ENCODE measurements at regions not wholly inside any gene's neighbourhood (a gene's known extent, or its start where the extent isn't known, plus 50 kb on each side); places are given as distances from the start of the nearest gene placed in this dataset.

- DNase-seq = no peak
These were observed 282.2 kb downstream of the NEBL start for GRCh38 chr10:20614911-20615310.

GRCh38 chr10:20608503-20608902 lies 288.6 kb downstream of the NEBL start:
- H3K4me1 Mint-ChIP-seq = no peaks in the 10 kb centered on the region
- no peaks in the 10 kb centered on the region for H3K27me3 Mint-ChIP-seq
- H3K27me3 ChIP-seq (ENCODE audit: control insufficient read depth, insufficient read depth, low read length) = no peaks in the 10 kb centered on the region
- no peaks in the 10 kb centered on the region for H3K36me3 Mint-ChIP-seq
- no peak for ATAC-seq (ENCODE audit: low read depth in 2 of 2)
- H3K4me3 ChIP-seq (ENCODE audit: low read depth, low read length) = no peak overlapping the region
- no peak overlapping the region for H3K27ac Mint-ChIP-seq
- no peak overlapping the region for H3K27ac ChIP-seq (ENCODE audit: insufficient read depth, low read length, poor library complexity, severe bottlenecking)
- no peaks in the 10 kb centered on the region for H3K4me1 ChIP-seq (ENCODE audit: control insufficient read depth, insufficient read depth, low read length, poor library complexity, severe bottlenecking)
- no peaks in the 10 kb centered on the region for H3K36me3 ChIP-seq (ENCODE audit: control insufficient read depth, insufficient read depth, low read length)
- H3K9me3 ChIP-seq (ENCODE audit: control insufficient read depth in 2 of 2, low read length in 2 of 2) = no peaks in the 10 kb centered on the region
- no peak overlapping the region for H3K4me3 Mint-ChIP-seq
- no peak for DNase-seq
- H3K9me3 Mint-ChIP-seq = peaks cover 0 to 3% (median 1%) of the 10 kb centered on the region in 7 donors

More at GRCh38 chr10:20614911-20615310, 282.2 kb downstream of the NEBL start:
- H3K9me3 Mint-ChIP-seq = peaks cover 0 to 17% (median 2%) of the 10 kb centered on the region in 7 donors
- Histone ChIP-seq H3K27ac (ENCODE audit: insufficient read depth, low read length, poor library complexity, severe bottlenecking) (no peak overlapping the region), H3K4me3 (ENCODE audit: low read depth, low read length) (no peak overlapping the region), H3K36me3 (ENCODE audit: control insufficient read depth, insufficient read depth, low read length) (no peaks in the 10 kb centered on the region), H3K27me3 (ENCODE audit: control insufficient read depth, insufficient read depth, low read length) (no peaks in the 10 kb centered on the region), H3K9me3 (ENCODE audit: control insufficient read depth in 2 of 2, low read length in 2 of 2) (no peaks in the 10 kb centered on the region), H3K4me1 (ENCODE audit: control insufficient read depth, insufficient read depth, low read length, poor library complexity, severe bottlenecking) (no peaks in the 10 kb centered on the region)
- H3K36me3 Mint-ChIP-seq = no peaks in the 10 kb centered on the region
- no peak overlapping the region for H3K27ac Mint-ChIP-seq
- no peaks in the 10 kb centered on the region for H3K27me3 Mint-ChIP-seq
- ATAC-seq (ENCODE audit: low read depth in 2 of 2) = no peak
- no peaks in the 10 kb centered on the region for H3K4me1 Mint-ChIP-seq
- H3K4me3 Mint-ChIP-seq = no peak overlapping the region

GRCh38 chr10:20606985-20607384 lies 290.1 kb downstream of the NEBL start:
- Mint-ChIP-seq H3K36me3 (no peaks in the 10 kb centered on the region), H3K27me3 (no peaks in the 10 kb centered on the region), H3K4me1 (no peaks in the 10 kb centered on the region), H3K4me3 (no peak overlapping the region), H3K27ac (no peak overlapping the region), H3K9me3 (peaks cover 0 to 8% (median 4%) of the 10 kb centered on the region in 7 donors)
- Histone ChIP-seq H3K27me3 (ENCODE audit: control insufficient read depth, insufficient read depth, low read length) (no peaks in the 10 kb centered on the region), H3K4me3 (ENCODE audit: low read depth, low read length) (no peak overlapping the region), H3K9me3 (ENCODE audit: control insufficient read depth in 2 of 2, low read length in 2 of 2) (no peaks in the 10 kb centered on the region), H3K27ac (ENCODE audit: insufficient read depth, low read length, poor library complexity, severe bottlenecking) (no peak overlapping the region), H3K36me3 (ENCODE audit: control insufficient read depth, insufficient read depth, low read length) (no peaks in the 10 kb centered on the region), H3K4me1 (ENCODE audit: control insufficient read depth, insufficient read depth, low read length, poor library complexity, severe bottlenecking) (no peaks in the 10 kb centered on the region)
- DNase-seq (no peak), ATAC-seq (ENCODE audit: low read depth in 2 of 2) (no peak)

GRCh38 chr10:20601941-20602461 lies 295.1 kb downstream of the NEBL start:
- Mint-ChIP-seq H3K36me3 (no peaks in the 10 kb centered on the region), H3K27ac (no peak overlapping the region), H3K4me1 (no peaks in the 10 kb centered on the region), H3K27me3 (peaks cover 5% of the 10 kb centered on the region), H3K4me3 (no peak overlapping the region), H3K9me3 (peaks cover 0 to 8% (median 2%) of the 10 kb centered on the region in 7 donors)
- Histone ChIP-seq H3K4me1 (ENCODE audit: control insufficient read depth, insufficient read depth, low read length, poor library complexity, severe bottlenecking) (no peaks in the 10 kb centered on the region), H3K27me3 (ENCODE audit: control insufficient read depth, insufficient read depth, low read length) (no peaks in the 10 kb centered on the region), H3K9me3 (ENCODE audit: control insufficient read depth in 2 of 2, low read length in 2 of 2) (no peaks in the 10 kb centered on the region), H3K4me3 (ENCODE audit: low read depth, low read length) (no peak overlapping the region), H3K36me3 (ENCODE audit: control insufficient read depth, insufficient read depth, low read length) (no peaks in the 10 kb centered on the region), H3K27ac (ENCODE audit: insufficient read depth, low read length, poor library complexity, severe bottlenecking) (no peak overlapping the region)
- DNase-seq = no peak
- no peak for ATAC-seq (ENCODE audit: low read depth in 2 of 2)

- Histone ChIP-seq H3K27me3 (ENCODE audit: control insufficient read depth, insufficient read depth, low read length) (no peaks in the 10 kb centered on the region), H3K27ac (ENCODE audit: insufficient read depth, low read length, poor library complexity, severe bottlenecking) (no peak overlapping the region), H3K9me3 (ENCODE audit: control insufficient read depth in 2 of 2, low read length in 2 of 2) (no peaks in the 10 kb centered on the region), H3K4me1 (ENCODE audit: control insufficient read depth, insufficient read depth, low read length, poor library complexity, severe bottlenecking) (no peaks in the 10 kb centered on the region), H3K4me3 (ENCODE audit: low read depth, low read length) (no peak overlapping the region), H3K36me3 (ENCODE audit: control insufficient read depth, insufficient read depth, low read length) (no peaks in the 10 kb centered on the region)
- Mint-ChIP-seq H3K27me3 (peaks cover 5% of the 10 kb centered on the region), H3K4me3 (no peak overlapping the region), H3K36me3 (no peaks in the 10 kb centered on the region), H3K4me1 (no peaks in the 10 kb centered on the region), H3K9me3 (peaks cover 0 to 8% (median 2%) of the 10 kb centered on the region in 7 donors), H3K27ac (no peak overlapping the region)
- no peak for DNase-seq
- ATAC-seq (ENCODE audit: low read depth in 2 of 2) = no peak
These were observed 298.5 kb downstream of the NEBL start for GRCh38 chr10:20598590-20598989.

- Mint-ChIP-seq H3K9me3 (peaks cover 0 to 2% (median 0%) of the 10 kb centered on the region in 7 donors), H3K27ac (no peak overlapping the region), H3K4me1 (no peaks in the 10 kb centered on the region), H3K4me3 (no peak overlapping the region), H3K27me3 (peaks cover 5% of the 10 kb centered on the region), H3K36me3 (no peaks in the 10 kb centered on the region)
- DNase-seq (no peak), ATAC-seq (ENCODE audit: low read depth in 2 of 2) (no peak)
- Histone ChIP-seq H3K9me3 (ENCODE audit: control insufficient read depth in 2 of 2, low read length in 2 of 2) (no peaks in the 10 kb centered on the region), H3K4me3 (ENCODE audit: low read depth, low read length) (no peak overlapping the region), H3K27ac (ENCODE audit: insufficient read depth, low read length, poor library complexity, severe bottlenecking) (no peak overlapping the region), H3K36me3 (ENCODE audit: control insufficient read depth, insufficient read depth, low read length) (no peaks in the 10 kb centered on the region), H3K27me3 (ENCODE audit: control insufficient read depth, insufficient read depth, low read length) (no peaks in the 10 kb centered on the region), H3K4me1 (ENCODE audit: control insufficient read depth, insufficient read depth, low read length, poor library complexity, severe bottlenecking) (no peaks in the 10 kb centered on the region)
These were observed 300.2 kb downstream of the NEBL start for GRCh38 chr10:20596911-20597310.

GRCh38 chr10:20596065-20596755 lies 300.9 kb downstream of the NEBL start:
- no peak overlapping the region for H3K4me3 ChIP-seq (ENCODE audit: low read depth, low read length)
- peaks cover 0 to 7% (median 2%) of the 10 kb centered on the region in 7 donors for H3K9me3 Mint-ChIP-seq
- H3K4me1 Mint-ChIP-seq = no peaks in the 10 kb centered on the region
- DNase-seq (no peak), ATAC-seq (ENCODE audit: low read depth in 2 of 2) (no peak)
- H3K27me3 Mint-ChIP-seq = peaks cover 5% of the 10 kb centered on the region
- no peaks in the 10 kb centered on the region for H3K27me3 ChIP-seq (ENCODE audit: control insufficient read depth, insufficient read depth, low read length)
- no peaks in the 10 kb centered on the region for H3K9me3 ChIP-seq (ENCODE audit: control insufficient read depth in 2 of 2, low read length in 2 of 2)
- no peaks in the 10 kb centered on the region for H3K36me3 ChIP-seq (ENCODE audit: control insufficient read depth, insufficient read depth, low read length)
- H3K36me3 Mint-ChIP-seq = no peaks in the 10 kb centered on the region
- no peak overlapping the region for H3K27ac Mint-ChIP-seq
- H3K4me3 Mint-ChIP-seq = no peak overlapping the region
- H3K27ac ChIP-seq (ENCODE audit: insufficient read depth, low read length, poor library complexity, severe bottlenecking) = no peak overlapping the region
- no peaks in the 10 kb centered on the region for H3K4me1 ChIP-seq (ENCODE audit: control insufficient read depth, insufficient read depth, low read length, poor library complexity, severe bottlenecking)

GRCh38 chr10:20593649-20594048 lies 303.5 kb downstream of the NEBL start:
- H3K27me3 Mint-ChIP-seq = peaks cover 5% of the 10 kb centered on the region
- Histone ChIP-seq H3K27ac (ENCODE audit: insufficient read depth, low read length, poor library complexity, severe bottlenecking) (no peak overlapping the region), H3K4me3 (ENCODE audit: low read depth, low read length) (no peak overlapping the region), H3K9me3 (ENCODE audit: control insufficient read depth in 2 of 2, low read length in 2 of 2) (no peaks in the 10 kb centered on the region), H3K4me1 (ENCODE audit: control insufficient read depth, insufficient read depth, low read length, poor library complexity, severe bottlenecking) (no peaks in the 10 kb centered on the region), H3K36me3 (ENCODE audit: control insufficient read depth, insufficient read depth, low read length) (no peaks in the 10 kb centered on the region), H3K27me3 (ENCODE audit: control insufficient read depth, insufficient read depth, low read length) (no peaks in the 10 kb centered on the region)
- H3K36me3 Mint-ChIP-seq = no peaks in the 10 kb centered on the region
- no peak for ATAC-seq (ENCODE audit: low read depth in 2 of 2)
- peaks cover 0 to 11% (median 4%) of the 10 kb centered on the region in 7 donors for H3K9me3 Mint-ChIP-seq
- no peak overlapping the region for H3K27ac Mint-ChIP-seq
- no peak overlapping the region for H3K4me3 Mint-ChIP-seq
- DNase-seq = no peak
- H3K4me1 Mint-ChIP-seq = no peaks in the 10 kb centered on the region

All from CD4-positive, CD25-positive, alpha-beta regulatory T cell (primary cell).